OCI-LY7 (cell line): ENCODE measurements at regions not wholly inside any gene's neighbourhood (a gene's known extent, or its start where the extent isn't known, plus 50 kb on each side); places are given as distances from the start of the nearest gene placed in this dataset.

ENCODE experiments used
- BruUV-seq: library from RNA; stranded (reverse); fragments of 400-500 nt; replicated peaks from 2 replicates; lab custom pipeline; 2021; lab: Mats Ljungman, UMichigan
- CTCF ChIA-PET: fragments of 300-600 bp; sonication (Branson Sonifier 250); formaldehyde crosslinking; loops from one replicate; lab custom pipeline; 2022; ENCODE audit warnings: antibody characterized with exemption; ENCODE audit not compliant: unreplicated experiment; lab: Charles Lee
- POLR2A ChIA-PET: fragments of 300-600 bp; sonication (Branson Sonifier 250); formaldehyde crosslinking; loops from one replicate; lab custom pipeline; 2022; ENCODE audit warnings: antibody characterized with exemption; lab: Charles Lee
- DNase-seq: peaks from one replicate; pipeline ENCODE4 v3.0.0-alpha.2; 2015; ENCODE audit warnings: low spot score
- H2AFZ ChIP-seq: fragments of 200-600 bp; sonication (generic), shearing (Covaris generic); 2 replicates; pipeline ENCODE4 v1.6.1; 2014; ENCODE audit warnings: mild to moderate bottlenecking, antibody characterized with exemption, low read length, moderate library complexity
- H3K27ac ChIP-seq: fragments of 200-600 bp; sonication (generic); 2 replicates; pipeline ENCODE4 v1.5.1; 2014; ENCODE audit warnings: mixed run types, low read depth, mild to moderate bottlenecking, moderate library complexity, low read length, inconsistent platforms; ENCODE audit not compliant: poor library complexity, severe bottlenecking
- H3K36me3 ChIP-seq: fragments of 200-600 bp; sonication (generic); 2 replicates; pipeline ENCODE4 v1.6.1; 2014; ENCODE audit warnings: mild to moderate bottlenecking, antibody characterized with exemption, low read length, moderate library complexity, mixed read lengths; ENCODE audit not compliant: insufficient read depth
- H3K4me1 ChIP-seq: fragments of 200-600 bp; sonication (generic); 2 replicates; pipeline ENCODE4 v1.5.1; 2014; ENCODE audit warnings: mild to moderate bottlenecking, low read length; ENCODE audit not compliant: insufficient read depth, poor library complexity, severe bottlenecking
- H3K4me2 ChIP-seq: fragments of 200-600 bp; sonication (generic); 2 replicates; pipeline ENCODE4 v1.6.1; 2014; ENCODE audit warnings: mild to moderate bottlenecking, low read length
- H3K4me3 ChIP-seq: fragments of 200-600 bp; sonication (generic); 2 replicates; pipeline ENCODE4 v1.5.1; 2014; ENCODE audit warnings: mild to moderate bottlenecking, low read depth, low read length; ENCODE audit not compliant: poor library complexity, severe bottlenecking
- H3K79me2 ChIP-seq: fragments of 200-600 bp; sonication (generic); 2 replicates; pipeline ENCODE4 v1.6.1; 2016; ENCODE audit warnings: low read depth, mild to moderate bottlenecking, low read length, moderate library complexity, mixed read lengths; ENCODE audit not compliant: insufficient read depth
- H3K9me2 ChIP-seq: fragments of 200-600 bp; sonication (generic); 2 replicates; pipeline ENCODE4 v1.6.1; 2016; ENCODE audit warnings: mild to moderate bottlenecking, low read length, mixed read lengths; ENCODE audit not compliant: insufficient read depth
- H3K9me3 ChIP-seq: fragments of 200-600 bp; sonication (generic); 2 replicates; pipeline ENCODE4 v1.6.1; 2014; ENCODE audit warnings: mild to moderate bottlenecking, mixed run types, low read length, mixed read lengths
- H4K20me1 ChIP-seq: fragments of 200-600 bp; sonication (generic); 2 replicates; pipeline ENCODE4 v1.6.1; 2014; ENCODE audit warnings: mild to moderate bottlenecking, antibody characterized with exemption, low read length, moderate library complexity, mixed read lengths; ENCODE audit not compliant: insufficient read depth
- EZH2phosphoT487 ChIP-seq: fragments of 200-600 bp; sonication (generic); IDR thresholded peaks from 2 replicates; pipeline ENCODE4 v1.6.1; 2018; ENCODE audit warnings: low read depth, borderline replicate concordance, mild to moderate bottlenecking, mixed run types, antibody characterized with exemption, low read length, moderate library complexity, mixed read lengths
- intact Hi-C: fragments of 100-400 bp; cut with micrococcal nuclease; formaldehyde crosslinking; loops from one replicate; pipeline ENCODE4 v1.10.0; 2022; ENCODE audit not compliant: unreplicated experiment
- TF ChIP-seq, protein P1 (sequence below): fragments of 200-600 bp; sonication (generic); conservative IDR thresholded peaks from 2 replicates; pipeline ENCODE4 v1.5.1; 2014; ENCODE audit warnings: mild to moderate bottlenecking, antibody characterized with exemption, low read length, moderate library complexity, mixed read lengths

DNA sequence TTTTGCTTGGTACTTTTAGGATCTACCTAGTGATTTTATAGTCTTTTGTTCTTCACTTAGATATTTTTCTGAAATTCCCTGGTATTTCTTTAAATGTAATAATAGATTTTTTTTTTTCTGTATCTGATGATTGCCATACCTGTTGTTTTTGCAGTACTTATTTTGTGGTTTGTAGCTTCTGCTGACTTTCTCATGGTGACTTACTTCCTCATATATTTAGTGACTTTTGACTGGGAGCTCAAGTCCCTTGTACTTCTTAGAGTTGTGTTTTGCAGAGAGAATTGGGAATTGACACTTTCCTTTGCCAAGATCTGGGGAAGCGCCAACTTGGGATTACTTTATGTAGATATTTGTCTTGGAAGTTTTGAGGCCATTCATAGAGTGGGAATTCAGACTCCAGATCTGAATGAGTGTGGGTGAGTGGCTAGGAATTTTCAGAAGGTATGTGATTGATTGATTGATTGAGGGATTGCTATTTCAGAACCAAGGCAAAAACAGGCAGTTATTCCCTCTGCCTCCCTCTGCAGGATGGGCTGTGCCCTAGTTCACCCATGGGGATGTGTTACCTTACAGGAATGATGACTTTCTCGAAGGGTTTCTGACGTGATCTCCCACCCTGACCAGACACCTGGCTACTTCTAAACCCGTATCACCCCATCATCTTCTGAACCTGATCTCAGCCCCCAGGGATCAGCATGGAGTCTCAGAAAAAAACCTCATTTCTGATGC, 219.5 kb downstream of the URB2 start:
- Histone ChIP-seq H3K36me3 (no peaks in the 10 kb centered on the region), H4K20me1 (no peaks in the 10 kb centered on the region), H3K27ac (no peak overlapping the region), H3K9me3 (no peaks in the 10 kb centered on the region), H3K4me1 (peaks cover 4% of the 10 kb centered on the region), H3K4me2 (no peak overlapping the region), H2AFZ (no peak overlapping the region), H3K79me2 (no peaks in the 10 kb centered on the region), H3K4me3 (no peak overlapping the region), H3K9me2 (no peaks in the 10 kb centered on the region)
- intact Hi-C loops = no loop called here
- no peak for DNase-seq
- TF ChIP-seq EZH2phosphoT487 = no peak
- TF ChIP-seq, protein P1, sequence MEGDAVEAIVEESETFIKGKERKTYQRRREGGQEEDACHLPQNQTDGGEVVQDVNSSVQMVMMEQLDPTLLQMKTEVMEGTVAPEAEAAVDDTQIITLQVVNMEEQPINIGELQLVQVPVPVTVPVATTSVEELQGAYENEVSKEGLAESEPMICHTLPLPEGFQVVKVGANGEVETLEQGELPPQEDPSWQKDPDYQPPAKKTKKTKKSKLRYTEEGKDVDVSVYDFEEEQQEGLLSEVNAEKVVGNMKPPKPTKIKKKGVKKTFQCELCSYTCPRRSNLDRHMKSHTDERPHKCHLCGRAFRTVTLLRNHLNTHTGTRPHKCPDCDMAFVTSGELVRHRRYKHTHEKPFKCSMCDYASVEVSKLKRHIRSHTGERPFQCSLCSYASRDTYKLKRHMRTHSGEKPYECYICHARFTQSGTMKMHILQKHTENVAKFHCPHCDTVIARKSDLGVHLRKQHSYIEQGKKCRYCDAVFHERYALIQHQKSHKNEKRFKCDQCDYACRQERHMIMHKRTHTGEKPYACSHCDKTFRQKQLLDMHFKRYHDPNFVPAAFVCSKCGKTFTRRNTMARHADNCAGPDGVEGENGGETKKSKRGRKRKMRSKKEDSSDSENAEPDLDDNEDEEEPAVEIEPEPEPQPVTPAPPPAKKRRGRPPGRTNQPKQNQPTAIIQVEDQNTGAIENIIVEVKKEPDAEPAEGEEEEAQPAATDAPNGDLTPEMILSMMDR = no peak
- BruUV-seq = no TSS peak
- CTCF ChIA-PET = no interaction called here
- POLR2A ChIA-PET = interaction anchor here (0.7 to 1.3 kb wide), 4 partner anchors 8 to 531 kb away, joined by 3 to 4 read pairs (median 3); no protein-coding TSS in a partner anchor

DNA sequence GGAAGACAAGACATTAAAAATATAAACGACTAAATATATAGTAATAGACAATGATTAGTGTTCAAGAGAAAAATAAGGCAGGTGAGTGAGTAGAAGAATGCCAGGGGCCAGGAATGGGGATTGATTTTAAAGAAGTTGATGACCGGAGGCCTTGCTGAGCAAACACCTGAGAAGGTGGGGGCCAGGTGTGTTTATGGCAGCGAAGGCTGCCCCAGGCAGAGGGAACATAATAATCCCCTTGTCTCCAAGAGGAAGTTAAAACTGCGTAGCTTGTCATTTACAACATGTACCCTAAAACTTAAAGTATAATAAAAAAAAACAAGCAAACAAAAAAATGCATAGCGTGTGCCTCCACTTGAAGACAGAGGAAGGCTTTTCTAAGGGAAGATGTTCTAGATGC, 220.3 kb downstream of the URB2 start:
- CTCF ChIA-PET = no interaction called here
- intact Hi-C loops = no loop called here

More for the DNA sequence above, 220.3 kb downstream of the URB2 start:
- Histone ChIP-seq H3K4me1 (peaks cover under 1% of the 10 kb centered on the region), H3K27ac (no peak overlapping the region), H3K9me2 (no peaks in the 10 kb centered on the region), H3K36me3 (no peaks in the 10 kb centered on the region), H4K20me1 (no peaks in the 10 kb centered on the region), H3K79me2 (no peaks in the 10 kb centered on the region), H3K4me3 (no peak overlapping the region), H3K4me2 (no peak overlapping the region), H3K9me3 (no peaks in the 10 kb centered on the region), H2AFZ (no peak overlapping the region)
- no TSS peak for BruUV-seq
- DNase-seq = no peak
- TF ChIP-seq EZH2phosphoT487 = no peak
- TF ChIP-seq, protein P1 = no peak
- POLR2A ChIA-PET = interaction anchor here (1.3 kb wide), 1 partner anchor 9 kb away, joined by 3 read pairs; no protein-coding TSS in a partner anchor
